ENCODE measurements at regions not wholly inside any gene's neighbourhood (a gene's known extent, or its start where the extent isn't known, plus 50 kb on each side); places are given as distances from the start of the nearest gene placed in this dataset.

GRCh38 chr15:80315289-80315987, 63.4 kb upstream of the CTXND1 start:
- TF ChIP-seq EZH2phosphoT487 (IDR thresholded peaks at IDR 0.05; ENCODE audit: low read depth, severe bottlenecking, unreplicated experiment): no peak
- no peak for TF ChIP-seq CTCF (IDR thresholded peaks at IDR 0.05; ENCODE audit: poor library complexity)
- no peak for TF ChIP-seq EZH2 (IDR thresholded peaks at IDR 0.05; ENCODE audit: borderline replicate concordance)
- Histone ChIP-seq H3K79me2 (no peaks in the 10 kb centered on the region), H3K9me2 (replicated peaks; ENCODE audit: insufficient read depth) (no peaks in the 10 kb centered on the region), H3K9me3 (ENCODE audit: low read depth) (no peaks in the 10 kb centered on the region), H3K27me3 (no peaks in the 10 kb centered on the region), H3K4me3 (no peak overlapping the region), H4K20me1 (ENCODE audit: insufficient read depth, poor library complexity, severe bottlenecking) (no peaks in the 10 kb centered on the region), H2AFZ (no peak overlapping the region), H3K27ac (no peak overlapping the region), H3K36me3 (replicated peaks; ENCODE audit: insufficient read depth, low read depth) (no peaks in the 10 kb centered on the region), H3K4me1 (ENCODE audit: insufficient read depth) (no peaks in the 10 kb centered on the region), H3K4me2 (no peak overlapping the region)
- WGBS (ENCODE audit: low lambda C conversion rate, missing lambda C conversion rate): 87% methylated on average over 11 of the region's 11 CpGs
- no peak for DNase-seq (ENCODE audit: low spot score)

- Histone ChIP-seq H3K4me2 (no peak overlapping the region), H3K4me1 (ENCODE audit: insufficient read depth) (no peaks in the 10 kb centered on the region), H3K79me2 (no peaks in the 10 kb centered on the region), H2AFZ (no peak overlapping the region), H3K9me3 (ENCODE audit: low read depth) (no peaks in the 10 kb centered on the region), H3K9me2 (replicated peaks; ENCODE audit: insufficient read depth) (no peaks in the 10 kb centered on the region), H3K27me3 (no peaks in the 10 kb centered on the region), H4K20me1 (ENCODE audit: insufficient read depth, poor library complexity, severe bottlenecking) (no peaks in the 10 kb centered on the region), H3K36me3 (replicated peaks; ENCODE audit: insufficient read depth, low read depth) (no peaks in the 10 kb centered on the region), H3K27ac (peak overlapping the region; percentile 45), H3K4me3 (no peak overlapping the region)
- DNase-seq (ENCODE audit: low spot score): peak; percentile 35
- WGBS (ENCODE audit: low lambda C conversion rate, missing lambda C conversion rate): 86% methylated on average over 8 of the region's 8 CpGs
- no peak for TF ChIP-seq EZH2phosphoT487 (IDR thresholded peaks at IDR 0.05; ENCODE audit: low read depth, severe bottlenecking, unreplicated experiment)
- no peak for TF ChIP-seq CTCF (IDR thresholded peaks at IDR 0.05; ENCODE audit: poor library complexity)
- no peak for TF ChIP-seq EZH2 (IDR thresholded peaks at IDR 0.05; ENCODE audit: borderline replicate concordance)
Measured at GRCh38 chr15:80317389-80318182, 65.6 kb upstream of the CTXND1 start.

GRCh38 chr15:80321853-80322252, 69.8 kb upstream of the CTXND1 start:
- DNase-seq (ENCODE audit: low spot score): no peak
- no peak for TF ChIP-seq EZH2phosphoT487 (IDR thresholded peaks at IDR 0.05; ENCODE audit: low read depth, severe bottlenecking, unreplicated experiment)
- no peak for TF ChIP-seq CTCF (IDR thresholded peaks at IDR 0.05; ENCODE audit: poor library complexity)
- TF ChIP-seq EZH2 (IDR thresholded peaks at IDR 0.05; ENCODE audit: borderline replicate concordance): no peak
- Histone ChIP-seq H3K36me3 (replicated peaks; ENCODE audit: insufficient read depth, low read depth) (no peaks in the 10 kb centered on the region), H3K79me2 (no peaks in the 10 kb centered on the region), H3K4me3 (no peak overlapping the region), H3K4me2 (no peak overlapping the region), H3K27me3 (no peaks in the 10 kb centered on the region), H2AFZ (no peak overlapping the region), H3K4me1 (ENCODE audit: insufficient read depth) (no peaks in the 10 kb centered on the region), H4K20me1 (ENCODE audit: insufficient read depth, poor library complexity, severe bottlenecking) (no peaks in the 10 kb centered on the region), H3K27ac (no peak overlapping the region), H3K9me2 (replicated peaks; ENCODE audit: insufficient read depth) (no peaks in the 10 kb centered on the region), H3K9me3 (ENCODE audit: low read depth) (no peaks in the 10 kb centered on the region)
- 93% methylated on average over 7 of the region's 7 CpGs for WGBS (ENCODE audit: low lambda C conversion rate, missing lambda C conversion rate)
